GM23338 (cell line): ENCODE measurements at regions not wholly inside any gene's neighbourhood (a gene's known extent, or its start where the extent isn't known, plus 50 kb on each side); places are given as distances from the start of the nearest gene placed in this dataset.

Experiments
- POLR2AphosphoS5 ChIP-seq: IDR thresholded peaks from 2 replicates; pipeline ENCODE4 v1.6.1; 2016; ENCODE audit warnings: antibody characterized with exemption, low read depth
- REST ChIP-seq: IDR thresholded peaks from one replicate; pipeline ENCODE4 v1.6.1; 2018; ENCODE audit warnings: antibody characterized with exemption; ENCODE audit not compliant: unreplicated experiment
- TF ChIP-seq, protein P1 (sequence below), 2 experiments: fragments of 200-600 bp in 1 of 2; sonication (generic) in 1 of 2; conservative IDR thresholded peaks; 2 replicates each; pipeline versions ENCODE4 v1.5.1 to v1.6.1; 2016 to 2017; ENCODE audit warnings: antibody characterized with exemption in 2 of 2, low read depth in 2 of 2, mild to moderate bottlenecking in 2 of 2, moderate library complexity in 1 of 2

DNA sequence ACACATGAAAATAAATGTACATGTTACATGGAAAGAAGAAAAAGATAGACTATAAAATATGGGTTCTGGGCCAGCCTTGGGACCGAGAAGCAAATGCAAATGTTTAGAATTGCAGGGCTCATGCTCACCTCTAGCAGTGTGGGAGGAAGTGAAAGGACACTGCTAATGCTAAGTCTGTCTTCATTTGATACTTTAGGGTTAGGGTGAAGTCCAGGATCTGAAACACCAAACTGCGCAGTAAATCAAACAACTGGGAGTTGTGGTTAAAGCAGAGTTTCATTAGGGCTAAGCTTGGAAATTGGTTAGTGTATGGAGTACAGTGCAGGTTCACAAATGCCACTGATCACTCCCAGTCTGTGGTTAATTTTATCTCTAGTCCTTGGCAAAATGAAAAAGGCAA lies 73.2 kb upstream of the PDK4 start:
- TF ChIP-seq, protein P1, sequence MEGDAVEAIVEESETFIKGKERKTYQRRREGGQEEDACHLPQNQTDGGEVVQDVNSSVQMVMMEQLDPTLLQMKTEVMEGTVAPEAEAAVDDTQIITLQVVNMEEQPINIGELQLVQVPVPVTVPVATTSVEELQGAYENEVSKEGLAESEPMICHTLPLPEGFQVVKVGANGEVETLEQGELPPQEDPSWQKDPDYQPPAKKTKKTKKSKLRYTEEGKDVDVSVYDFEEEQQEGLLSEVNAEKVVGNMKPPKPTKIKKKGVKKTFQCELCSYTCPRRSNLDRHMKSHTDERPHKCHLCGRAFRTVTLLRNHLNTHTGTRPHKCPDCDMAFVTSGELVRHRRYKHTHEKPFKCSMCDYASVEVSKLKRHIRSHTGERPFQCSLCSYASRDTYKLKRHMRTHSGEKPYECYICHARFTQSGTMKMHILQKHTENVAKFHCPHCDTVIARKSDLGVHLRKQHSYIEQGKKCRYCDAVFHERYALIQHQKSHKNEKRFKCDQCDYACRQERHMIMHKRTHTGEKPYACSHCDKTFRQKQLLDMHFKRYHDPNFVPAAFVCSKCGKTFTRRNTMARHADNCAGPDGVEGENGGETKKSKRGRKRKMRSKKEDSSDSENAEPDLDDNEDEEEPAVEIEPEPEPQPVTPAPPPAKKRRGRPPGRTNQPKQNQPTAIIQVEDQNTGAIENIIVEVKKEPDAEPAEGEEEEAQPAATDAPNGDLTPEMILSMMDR (conservative IDR thresholded peaks at IDR 0.05; ENCODE audit: low read depth in 2 of 2), result no peak
- no peak for TF ChIP-seq POLR2AphosphoS5
- no peak for TF ChIP-seq REST
